HepG2 (cell line): ENCODE measurements at regions not wholly inside any gene's neighbourhood (a gene's known extent, or its start where the extent isn't known, plus 50 kb on each side); places are given as distances from the start of the nearest gene placed in this dataset.

Experiments
- ATAC-seq: fragments of 200-7000 bp; cut with Tn5 transposase; 3 replicates; pipeline ENCODE4 v1.9.1; 2020; ENCODE audit warnings: mild to moderate bottlenecking, moderate library complexity
- BruUV-seq: library from RNA; stranded (reverse); fragments of 400-500 nt; replicated peaks from 2 replicates; lab custom pipeline; 2021; lab: Mats Ljungman, UMichigan
- CTCF ChIA-PET: fragments of 300-600 bp; formaldehyde crosslinking; extraction: SDS; loops from one replicate; lab custom pipeline; 2021; ENCODE audit warnings: low total read pairs, inconsistent platforms, low intra/inter-chr PET ratio; lab: Yijun Ruan, JAX
- POLR2A ChIA-PET: fragments of 350-600 bp; sonication (Branson Sonifier 250); formaldehyde crosslinking; loops from one replicate; lab custom pipeline; 2020; ENCODE audit warnings: antibody characterized with exemption, inconsistent platforms; lab: Yijun Ruan, JAX
- DNase-seq: peaks from one replicate; pipeline ENCODE4 v3.0.0-alpha.2; 2015; ENCODE audit warnings: low spot score
- FAIRE-seq: peaks from 3 replicates; lab custom pipeline; 2011; peaks lifted over from hg19 to GRCh38; lab: Jason Lieb, UNC
- H2AFZ ChIP-seq: one replicate; pipeline ENCODE4 v1.6.1; 2011; ENCODE audit warnings: low read length, inconsistent platforms
- H3K27ac ChIP-seq: fragments of 300-600 bp; 3 replicates; pipeline ENCODE4 v1.8.0; 2011; ENCODE audit warnings: mixed run types, mild to moderate bottlenecking, mixed read lengths, low read length, inconsistent platforms; ENCODE audit not compliant: insufficient read depth; ENCODE audit errors: extremely low read length
- H3K27me3 ChIP-seq, 2 experiments: fragments of 200-600 bp in 1 of 2; 2 replicates in 1 of 2; 3 replicates in 1 of 2; pipeline versions ENCODE4 v1.6.0 to v1.8.0; 2011; ENCODE audit warnings: low read length in 2 of 2, mild to moderate bottlenecking in 2 of 2, moderate library complexity in 2 of 2, inconsistent platforms in 1 of 2; ENCODE audit not compliant: insufficient read depth in 2 of 2, control insufficient read depth in 1 of 2
- H3K36me3 ChIP-seq, 2 experiments: fragments of 200-600 bp in 1 of 2; replicated peaks in 1 of 2; 2 replicates in 1 of 2; 3 replicates in 1 of 2; pipeline versions ENCODE4 v1.5.1 to v1.8.0; 2011; ENCODE audit warnings: low read length in 2 of 2, inconsistent platforms in 1 of 2; ENCODE audit not compliant: insufficient read depth in 2 of 2, control insufficient read depth in 1 of 2
- H3K4me1 ChIP-seq: 2 replicates; pipeline ENCODE4 v1.5.1; 2012; ENCODE audit warnings: low read length, inconsistent platforms; ENCODE audit not compliant: insufficient read depth
- H3K4me2 ChIP-seq: 2 replicates; pipeline ENCODE4 v1.6.0; 2011; ENCODE audit warnings: low read depth, low read length, inconsistent platforms
- H3K4me3 ChIP-seq, 3 experiments: fragments of 200-600 bp in 1 of 3; sonication (generic), shearing (Covaris generic) in 1 of 3; replicated peaks in 1 of 3; 2 replicates each; pipeline ENCODE4 v1.5.1; 2011 to 2016; ENCODE audit warnings: low read length in 3 of 3, inconsistent platforms in 2 of 3, low read depth in 2 of 3, mild to moderate bottlenecking in 2 of 3, control low read depth in 1 of 3, mixed read lengths in 1 of 3; ENCODE audit not compliant: insufficient read depth in 1 of 3
- H3K79me2 ChIP-seq: one replicate; pipeline ENCODE4 v1.6.1; 2011; ENCODE audit warnings: low read length, inconsistent platforms; ENCODE audit not compliant: insufficient read depth
- H3K9ac ChIP-seq: 2 replicates; pipeline ENCODE4 v1.6.0; 2011; ENCODE audit warnings: mild to moderate bottlenecking, low read depth, low read length, inconsistent platforms; ENCODE audit not compliant: insufficient read depth
- H3K9me3 ChIP-seq: 2 replicates; pipeline ENCODE4 v1.5.1; 2012; ENCODE audit warnings: mild to moderate bottlenecking, low read length
- H4K20me1 ChIP-seq: 2 replicates; pipeline ENCODE4 v1.6.0; 2011; ENCODE audit warnings: inconsistent platforms, mild to moderate bottlenecking, low read length, moderate library complexity; ENCODE audit not compliant: insufficient read depth
- ATM ChIP-seq: fragments of 450-650 bp; IDR thresholded peaks from 2 replicates; pipeline ENCODE4 v1.7.1; 2017; ENCODE audit warnings: mild to moderate bottlenecking, borderline replicate concordance
- BORCS8-MEF2B ChIP-seq: sonication (generic); formaldehyde crosslinking; IDR thresholded peaks from 2 replicates; pipeline ENCODE4 v1.8.0; 2022; ENCODE audit warnings: mild to moderate bottlenecking, missing genetic modification reagents
- ETS1 ChIP-seq: sonication (generic); formaldehyde crosslinking; IDR thresholded peaks from 2 replicates; pipeline ENCODE4 v1.4.0; 2020; ENCODE audit warnings: missing genetic modification reagents
- GLI4 ChIP-seq: sonication (generic); formaldehyde crosslinking; IDR thresholded peaks from 2 replicates; pipeline ENCODE4 v1.5.1; 2020; ENCODE audit warnings: missing genetic modification reagents, mild to moderate bottlenecking, moderate library complexity, borderline replicate concordance
- GZF1 ChIP-seq: sonication (generic); formaldehyde crosslinking; IDR thresholded peaks from 2 replicates; pipeline ENCODE4 v1.5.1; 2020; ENCODE audit warnings: mild to moderate bottlenecking, missing genetic modification reagents
- NFATC3 ChIP-seq: sonication (generic); formaldehyde crosslinking; IDR thresholded peaks from 2 replicates; pipeline ENCODE4 v1.5.1; 2020; ENCODE audit warnings: mild to moderate bottlenecking, missing genetic modification reagents
- RARA ChIP-seq: IDR thresholded peaks from 2 replicates; pipeline ENCODE4 v1.6.1; 2016; ENCODE audit warnings: missing genetic modification reagents, missing compliant biosample characterization
- RCOR2 ChIP-seq: IDR thresholded peaks from 2 replicates; pipeline ENCODE4 v1.6.1; 2016; ENCODE audit warnings: missing biosample characterization, missing genetic modification reagents
- RORA ChIP-seq: sonication (generic); formaldehyde crosslinking; IDR thresholded peaks from 2 replicates; pipeline ENCODE4 v1.5.0; 2020; ENCODE audit warnings: mild to moderate bottlenecking, missing genetic modification reagents, moderate library complexity
- SKIL ChIP-seq: sonication (generic); formaldehyde crosslinking; IDR thresholded peaks from 2 replicates; pipeline ENCODE4 v1.8.0; 2022; ENCODE audit warnings: missing genetic modification reagents, mild to moderate bottlenecking, moderate library complexity, borderline replicate concordance
- ZFX ChIP-seq: sonication (generic); formaldehyde crosslinking; IDR thresholded peaks from 2 replicates; pipeline ENCODE4 v1.4.0; 2020; ENCODE audit warnings: mild to moderate bottlenecking, low read depth, missing genetic modification reagents, moderate library complexity
- WGBS: methylation state at CpG from one replicate; pipeline ENCODE4 v1.1.6; 2017; ENCODE audit warnings: low lambda C conversion rate; 5-methylcytosine and 5-hydroxymethylcytosine counted together
- in situ Hi-C: cut with HindIII; loops from 2 replicates; pipeline ENCODE4 v1.10.0; 2017; ENCODE audit warnings: low pct_unique_long_range_greater_than_20kb; ENCODE audit not compliant: extremely low pct_ligation_motif_present
- intact Hi-C: fragments of 100-400 bp; cut with micrococcal nuclease; formaldehyde crosslinking; loops from one replicate; pipeline ENCODE4 v1.10.0; 2022; ENCODE audit not compliant: unreplicated experiment
- TF ChIP-seq, protein P1 (sequence below): sonication (generic); formaldehyde crosslinking; IDR thresholded peaks from 2 replicates; pipeline ENCODE4 v1.4.0; 2020; ENCODE audit warnings: mild to moderate bottlenecking, missing genetic modification reagents

GRCh38 chr7:3201306-3201705 lies 99.7 kb upstream of the SDK1 start:
- Histone ChIP-seq H4K20me1 (no peaks in the 10 kb centered on the region), H3K4me3 (no peak overlapping the region), H3K9ac (no peak overlapping the region), H3K27ac (no peak overlapping the region), H3K27me3 (no peaks in the 10 kb centered on the region), H3K79me2 (no peaks in the 10 kb centered on the region), H3K4me2 (no peak overlapping the region), H3K36me3 (no peaks in the 10 kb centered on the region), H3K9me3 (no peaks in the 10 kb centered on the region), H2AFZ (no peak overlapping the region), H3K4me1 (peaks cover 18% of the 10 kb centered on the region)
- DNase-seq (no peak), FAIRE-seq (no peak), ATAC-seq (no peak)
- BruUV-seq: no TSS peak
- WGBS: 10% methylated on average over 1 of the region's 1 CpG
- intact Hi-C loops (no loop called here), in situ Hi-C loops (no loop called here)
- POLR2A ChIA-PET: no interaction called here
- CTCF ChIA-PET: interaction anchor here (1.3 to 2.2 kb wide), 3 partner anchors 39 to 315 kb away, joined by 4 to 11 read pairs (median 4); no protein-coding TSS in a partner anchor
- TF ChIP-seq RARA (CRISPR knock-in tag): no peak
- TF ChIP-seq, protein P1, sequence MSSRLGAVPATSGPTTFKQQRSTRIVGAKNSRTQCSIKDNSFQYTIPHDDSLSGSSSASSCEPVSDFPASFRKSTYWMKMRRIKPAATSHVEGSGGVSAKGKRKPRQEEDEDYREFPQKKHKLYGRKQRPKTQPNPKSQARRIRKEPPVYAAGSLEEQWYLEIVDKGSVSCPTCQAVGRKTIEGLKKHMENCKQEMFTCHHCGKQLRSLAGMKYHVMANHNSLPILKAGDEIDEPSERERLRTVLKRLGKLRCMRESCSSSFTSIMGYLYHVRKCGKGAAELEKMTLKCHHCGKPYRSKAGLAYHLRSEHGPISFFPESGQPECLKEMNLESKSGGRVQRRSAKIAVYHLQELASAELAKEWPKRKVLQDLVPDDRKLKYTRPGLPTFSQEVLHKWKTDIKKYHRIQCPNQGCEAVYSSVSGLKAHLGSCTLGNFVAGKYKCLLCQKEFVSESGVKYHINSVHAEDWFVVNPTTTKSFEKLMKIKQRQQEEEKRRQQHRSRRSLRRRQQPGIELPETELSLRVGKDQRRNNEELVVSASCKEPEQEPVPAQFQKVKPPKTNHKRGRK (CRISPR knock-in tag): no peak
- TF ChIP-seq RCOR2 (CRISPR knock-in tag): no peak
- no peak for TF ChIP-seq SKIL
- no peak for TF ChIP-seq GZF1
- no peak for TF ChIP-seq ZFX (CRISPR knock-in tag)
- no peak for TF ChIP-seq BORCS8-MEF2B
- TF ChIP-seq ATM: no peak
- TF ChIP-seq NFATC3 (CRISPR knock-in tag): no peak
- TF ChIP-seq GLI4: no peak
- no peak for TF ChIP-seq ETS1 (CRISPR knock-in tag)
- no peak for TF ChIP-seq RORA (CRISPR knock-in tag)
